Panc1 (cell line): ENCODE measurements at regions not wholly inside any gene's neighbourhood (a gene's known extent, or its start where the extent isn't known, plus 50 kb on each side); places are given as distances from the start of the nearest gene placed in this dataset.

Experiments
- CTCF ChIP-seq: fragments of 450-650 bp; IDR thresholded peaks from 2 replicates; pipeline ENCODE4 v1.5.1; 2017; ENCODE audit warnings: mild to moderate bottlenecking
- POLR2AphosphoS5 ChIP-seq: IDR thresholded peaks from 2 replicates; pipeline ENCODE4 v1.6.1; 2012; ENCODE audit warnings: mild to moderate bottlenecking, low read depth, low read length, moderate library complexity
- REST ChIP-seq, 2 experiments: IDR thresholded peaks; 2 replicates each; pipeline ENCODE4 v1.6.1; 2011 to 2012; ENCODE audit warnings: low read depth in 2 of 2, control low read depth in 1 of 2, low read length in 1 of 2, mild to moderate bottlenecking in 1 of 2, moderate library complexity in 1 of 2; ENCODE audit not compliant: insufficient read depth in 1 of 2

- TF ChIP-seq CTCF (no peak), POLR2AphosphoS5 (no peak), REST (IDR thresholded peaks at IDR 0.05; ENCODE audit: insufficient read depth in 1 of 2, low read depth in 2 of 2, low read length in 1 of 2) (no peak)
Measured at GRCh38 chr11:7849018-7849417, 52.3 kb upstream of the OR5P2 start.
